Omental fat pad (tissue), 3 donors: ENCODE measurements at regions not wholly inside any gene's neighbourhood (a gene's known extent, or its start where the extent isn't known, plus 50 kb on each side); places are given as distances from the start of the nearest gene placed in this dataset.

Experiments
- ATAC-seq: fragments of 150-250 bp; one replicate; pipeline ENCODE4 v1.9.1; 2016; ENCODE audit warnings: mild to moderate bottlenecking, moderate library complexity; ENCODE audit not compliant: low FRiP score
- DNase-seq: peaks from one replicate; pipeline ENCODE4 v3.0.0-alpha.2; 2019; ENCODE audit warnings: low spot score
- CTCF ChIP-seq, 3 donors: fragments of 450-650 bp; IDR thresholded peaks; one replicate each; pipeline ENCODE4 v1.5.1; 2016 to 2017; ENCODE audit warnings: antibody characterized with exemption in 3 of 3, mild to moderate bottlenecking in 3 of 3, moderate library complexity in 2 of 3

- ATAC-seq: no peak
- DNase-seq: no peak
- no peak for TF ChIP-seq CTCF (IDR thresholded peaks at IDR 0.05)
These were observed 64.7 kb upstream of the RPS6KA2 start for GRCh38 chr6:166691746-166692145.

DNA sequence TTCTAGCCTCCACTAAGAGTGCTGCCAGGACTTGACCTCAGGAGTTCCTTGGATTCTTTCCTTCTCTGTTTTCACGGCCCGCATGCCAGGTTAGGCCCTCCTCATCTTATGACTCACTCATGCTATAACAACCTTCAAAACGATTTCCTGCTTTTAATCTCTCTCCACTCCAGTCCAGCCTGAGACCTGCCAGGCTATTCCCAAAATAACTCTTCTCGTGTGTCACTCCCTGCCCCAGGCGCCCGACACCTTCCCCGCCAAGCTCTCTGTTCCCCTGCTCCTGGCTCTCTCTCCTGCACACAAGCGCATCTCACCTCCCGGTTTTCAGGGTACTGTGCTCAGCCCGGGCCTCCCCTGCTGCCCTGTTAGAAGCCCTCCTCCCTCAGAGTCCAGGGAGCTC, 64.1 kb upstream of the RPS6KA2 start:
- ATAC-seq: peak; percentile 87
- no peak for TF ChIP-seq CTCF (IDR thresholded peaks at IDR 0.05)
- DNase-seq: no peak

- ATAC-seq: no peak
- TF ChIP-seq CTCF (IDR thresholded peaks at IDR 0.05): no peak
These were observed 62.6 kb upstream of the RPS6KA2 start for GRCh38 chr6:166689687-166690086.

DNA sequence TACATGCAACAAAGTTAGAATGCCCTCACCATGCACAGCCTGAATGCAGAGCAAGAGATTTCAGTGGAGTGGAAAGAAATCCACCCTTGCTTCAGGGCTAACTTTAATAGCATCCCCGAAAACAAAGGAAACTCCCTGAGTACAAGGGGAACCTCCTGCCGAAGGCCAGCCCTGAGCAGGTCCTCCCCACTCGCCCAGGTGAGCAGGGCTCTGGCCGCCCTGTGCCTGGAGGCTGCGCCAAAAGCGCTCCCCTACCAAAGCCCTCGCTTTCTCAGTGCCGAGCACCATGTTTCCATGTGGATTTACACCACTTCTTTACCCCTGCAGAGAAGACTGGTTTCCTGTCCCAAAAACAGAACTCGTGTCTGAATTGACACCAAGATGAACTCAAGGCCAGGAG, 61.9 kb upstream of the RPS6KA2 start:
- DNase-seq (no peak), ATAC-seq (no peak)
- TF ChIP-seq CTCF (IDR thresholded peaks at IDR 0.05): no peak

More at GRCh38 chr6:166689687-166690086, 62.6 kb upstream of the RPS6KA2 start:
- no peak for DNase-seq

DNA sequence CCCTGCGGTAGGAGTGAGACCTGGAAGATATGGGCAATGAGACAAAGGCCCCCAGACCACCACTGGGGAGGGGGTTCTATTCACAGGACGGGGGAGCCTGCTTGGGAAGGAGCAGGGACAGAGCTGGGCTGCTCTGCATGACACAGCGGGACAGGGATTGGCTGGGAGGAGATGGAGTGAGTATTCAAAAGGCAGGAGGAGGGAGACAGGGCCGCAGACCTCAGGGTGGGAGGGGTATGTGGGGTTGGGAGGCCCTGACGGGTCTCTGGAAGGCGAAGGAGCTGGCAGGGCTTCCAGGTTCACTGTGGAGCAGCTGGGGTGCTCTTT, 60.8 kb upstream of the RPS6KA2 start:
- no peak for DNase-seq
- no peak for ATAC-seq
- TF ChIP-seq CTCF (IDR thresholded peaks at IDR 0.05): no peak

- ATAC-seq (no peak), DNase-seq (no peak)
- no peak for TF ChIP-seq CTCF (IDR thresholded peaks at IDR 0.05)
These were observed 60.2 kb upstream of the RPS6KA2 start for GRCh38 chr6:166687070-166687878.

- DNase-seq (no peak), ATAC-seq (no peak)
- TF ChIP-seq CTCF (IDR thresholded peaks at IDR 0.05): no peak
These were observed 59.3 kb upstream of the RPS6KA2 start for GRCh38 chr6:166686317-166686716.
